Endothelial cell of umbilical vein (primary cell): ENCODE measurements at regions not wholly inside any gene's neighbourhood (a gene's known extent, or its start where the extent isn't known, plus 50 kb on each side); places are given as distances from the start of the nearest gene placed in this dataset.

Experiments used
- BruUV-seq: library from RNA; stranded (reverse); fragments of 400-500 nt; replicated peaks from 2 replicates; lab custom pipeline; 2021; lab: Mats Ljungman, UMichigan
- CTCF ChIA-PET: fragments of 300-600, 350-600 bp; sonication (Branson Sonifier 250); formaldehyde crosslinking; loops from one replicate; lab custom pipeline; 2021; ENCODE audit warnings: antibody characterized with exemption, inconsistent platforms; lab: Charles Lee
- POLR2A ChIA-PET: fragments of 300-600, 350-600 bp; sonication (Branson Sonifier 250); formaldehyde crosslinking; loops from one replicate; lab custom pipeline; 2021; ENCODE audit warnings: antibody characterized with exemption, inconsistent platforms; lab: Charles Lee
- DNase-seq: peaks from one replicate; pipeline ENCODE4 v3.0.0-alpha.2; 2011; ENCODE audit warnings: low read depth, low spot score
- FAIRE-seq: peaks from 2 replicates; lab custom pipeline; 2011; peaks lifted over from hg19 to GRCh38; lab: Jason Lieb, UNC
- H2AFZ ChIP-seq: 2 replicates; pipeline ENCODE4 v1.6.0; 2012; ENCODE audit warnings: low read depth, low read length, control low read depth, inconsistent platforms
- H3K27ac ChIP-seq: 2 replicates; pipeline ENCODE4 v1.5.1; 2011; ENCODE audit warnings: low read depth, mild to moderate bottlenecking, control low read depth, low read length, moderate library complexity; ENCODE audit not compliant: insufficient read depth
- H3K27me3 ChIP-seq, 2 experiments: 2 replicates each; pipeline versions ENCODE4 v1.6.0 to v1.6.1; 2011; ENCODE audit warnings: low read length in 2 of 2, mixed read lengths in 1 of 2; ENCODE audit not compliant: control insufficient read depth in 2 of 2, insufficient read depth in 2 of 2
- H3K36me3 ChIP-seq, 2 experiments: 2 replicates in 1 of 2; 3 replicates in 1 of 2; pipeline ENCODE4 v1.5.1; 2011; ENCODE audit warnings: low read length in 2 of 2, mild to moderate bottlenecking in 1 of 2, moderate library complexity in 1 of 2; ENCODE audit not compliant: control insufficient read depth in 2 of 2, insufficient read depth in 2 of 2; ENCODE audit errors: extremely low read depth in 1 of 2
- H3K4me1 ChIP-seq: 3 replicates; pipeline ENCODE4 v1.5.1; 2011; ENCODE audit warnings: mild to moderate bottlenecking, low read length; ENCODE audit not compliant: control insufficient read depth, insufficient read depth; ENCODE audit errors: extremely low read depth
- H3K4me2 ChIP-seq: 2 replicates; pipeline ENCODE4 v1.6.1; 2011; ENCODE audit warnings: low read length, control low read depth, mixed read lengths; ENCODE audit not compliant: insufficient read depth
- H3K4me3 ChIP-seq, 3 experiments: fragments of 200-600 bp in 1 of 3; sonication (generic), shearing (Covaris generic) in 1 of 3; replicated peaks in 1 of 3; 2 replicates each; pipeline ENCODE4 v1.5.1; 2011 to 2016; ENCODE audit warnings: control low read depth in 3 of 3, low read length in 3 of 3, mild to moderate bottlenecking in 2 of 3, inconsistent platforms in 1 of 3, low read depth in 1 of 3, moderate library complexity in 1 of 3; ENCODE audit not compliant: insufficient read depth in 1 of 3
- H3K79me2 ChIP-seq: 2 replicates; pipeline ENCODE4 v1.6.0; 2012; ENCODE audit warnings: low read length, inconsistent platforms; ENCODE audit not compliant: control insufficient read depth, insufficient read depth
- H3K9ac ChIP-seq: replicated peaks from 2 replicates; pipeline ENCODE3; 2011; ENCODE audit warnings: low read length, control low read depth; ENCODE audit not compliant: insufficient read depth; ENCODE audit errors: extremely low read depth
- H3K9me1 ChIP-seq: replicated peaks from 3 replicates; pipeline ENCODE4 v1.6.0; 2011; ENCODE audit warnings: mild to moderate bottlenecking, low read length; ENCODE audit not compliant: control insufficient read depth, insufficient read depth; ENCODE audit errors: extremely low read depth
- H3K9me3 ChIP-seq: replicated peaks from 2 replicates; pipeline ENCODE4 v1.5.1; 2012; ENCODE audit warnings: low read length, inconsistent platforms; ENCODE audit not compliant: control insufficient read depth, insufficient read depth
- H4K20me1 ChIP-seq: replicated peaks from 2 replicates; pipeline ENCODE3; 2011; ENCODE audit warnings: mild to moderate bottlenecking, low read length; ENCODE audit not compliant: control insufficient read depth, insufficient read depth; ENCODE audit errors: extremely low read depth
- EZH2 ChIP-seq: IDR thresholded peaks from 2 replicates; pipeline ENCODE4 v1.6.1; 2012; ENCODE audit warnings: borderline replicate concordance, low read depth, mild to moderate bottlenecking, moderate library complexity, low read length, inconsistent platforms; ENCODE audit not compliant: severe bottlenecking
- FOS ChIP-seq: IDR thresholded peaks from 2 replicates; pipeline ENCODE4 v1.6.1; 2011; ENCODE audit warnings: mild to moderate bottlenecking, low read length, moderate library complexity, borderline replicate concordance; ENCODE audit not compliant: insufficient read depth
- GATA2 ChIP-seq: IDR thresholded peaks from 2 replicates; pipeline ENCODE4 v1.7.0; 2011; ENCODE audit warnings: low read depth, mild to moderate bottlenecking, moderate library complexity, mixed read lengths, low read length; ENCODE audit not compliant: insufficient read length, insufficient read depth
- JUN ChIP-seq: IDR thresholded peaks from 2 replicates; pipeline ENCODE4 v1.6.1; 2011; ENCODE audit warnings: borderline replicate concordance, low read depth; ENCODE audit not compliant: insufficient read length, insufficient read depth
- MYC ChIP-seq: IDR thresholded peaks from one replicate; pipeline ENCODE4 v1.6.1; 2011; ENCODE audit warnings: mild to moderate bottlenecking, low read depth, low read length
- POLR2A ChIP-seq: IDR thresholded peaks from 2 replicates; pipeline ENCODE4 v1.6.1; 2012; ENCODE audit warnings: low read depth, mild to moderate bottlenecking, control low read depth, low read length
- POLR2AphosphoS5 ChIP-seq: IDR thresholded peaks from 2 replicates; pipeline ENCODE4 v1.6.1; 2012; ENCODE audit warnings: low read depth, mild to moderate bottlenecking, control low read depth, low read length, moderate library complexity; ENCODE audit not compliant: insufficient read depth
- dilution Hi-C: fragments of 300-500 bp; cut with MboI; formaldehyde crosslinking; loops from one replicate; pipeline ENCODE4 v1.15.0; 2019; ENCODE audit warnings: low sequenced_read_pairs; ENCODE audit not compliant: extremely low pct_ligation_motif_present
- intact Hi-C: fragments of 100-400 bp; cut with micrococcal nuclease; formaldehyde crosslinking; loops from one replicate; pipeline ENCODE4 v1.10.0; 2022
- TF ChIP-seq, protein P1 (sequence below), 2 donors: IDR thresholded peaks; 1 replicate in 1 of 2; 2 replicates in 1 of 2; pipeline ENCODE4 v1.5.1; 2011; ENCODE audit warnings: low read length in 2 of 2, mild to moderate bottlenecking in 2 of 2, moderate library complexity in 2 of 2, control low read depth in 1 of 2, inconsistent platforms in 1 of 2, low read depth in 1 of 2; ENCODE audit not compliant: insufficient read depth in 1 of 2; ENCODE audit errors: extremely low read depth in 1 of 2
- TF ChIP-seq, protein P2 (sequence below): IDR thresholded peaks from 2 replicates; pipeline ENCODE4 v1.6.1; 2011; ENCODE audit not compliant: insufficient read depth, insufficient read length

DNA sequence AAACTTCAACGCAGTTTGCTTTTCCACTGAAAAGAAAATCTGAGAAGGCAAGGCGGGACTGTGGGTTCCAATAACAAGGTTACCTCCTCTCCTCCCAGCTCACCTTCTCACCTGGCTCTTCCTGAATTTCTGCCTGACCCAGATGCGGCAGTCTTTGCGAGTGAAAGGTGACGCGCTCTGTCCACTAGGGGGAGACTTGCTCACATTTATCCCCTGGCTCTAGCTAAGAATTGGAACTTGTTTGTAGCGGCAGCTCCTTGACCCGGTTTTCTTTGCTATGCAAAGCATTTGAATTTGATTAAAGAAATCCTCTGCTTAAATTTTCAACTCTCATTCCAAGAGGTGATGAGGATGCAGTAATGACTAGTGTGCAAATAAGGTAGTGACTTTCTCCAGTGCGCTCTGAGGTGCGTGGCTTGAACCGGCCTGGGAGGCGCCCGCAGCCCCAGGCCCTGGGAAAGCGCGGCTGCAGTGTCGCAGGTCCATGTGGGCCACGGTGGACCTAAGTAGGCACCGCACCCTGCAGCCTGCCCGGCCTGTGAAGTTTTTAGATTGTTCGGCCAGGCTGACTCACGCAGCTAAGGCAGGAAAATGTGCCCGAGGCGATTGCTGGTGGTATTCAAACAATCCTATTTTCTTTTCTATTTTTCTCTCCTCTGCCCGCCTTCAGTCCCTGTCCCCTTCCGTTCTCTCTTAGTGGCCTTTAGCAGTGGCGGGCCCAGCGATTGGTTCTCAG, 336.9 kb upstream of the NPSR1 start:
- Histone ChIP-seq H3K4me2 (peak overlapping the region; percentile 68), H3K79me2 (no peaks in the 10 kb centered on the region), H3K9me1 (no peaks in the 10 kb centered on the region), H3K27me3 (no peaks in the 10 kb centered on the region), H2AFZ (peak overlapping the region; percentile 59), H4K20me1 (no peaks in the 10 kb centered on the region), H3K9me3 (no peaks in the 10 kb centered on the region), H3K27ac (no peak overlapping the region), H3K4me3 (peak overlapping the region in 2 of 3 experiments; percentile 2), H3K36me3 (no peaks in the 10 kb centered on the region), H3K4me1 (peaks cover 3% of the 10 kb centered on the region), H3K9ac (no peak overlapping the region)
- peak; percentile 79 for DNase-seq
- peak; percentile 80 for FAIRE-seq
- dilution Hi-C loops (no loop called here), intact Hi-C loops (loop anchor here (1.0 to 2.0 kb wide), 5 partner anchors 44 to 428 kb away; no protein-coding TSS in a partner anchor)
- TF ChIP-seq EZH2 (no peak), JUN (no peak)
- TF ChIP-seq, protein P1, sequence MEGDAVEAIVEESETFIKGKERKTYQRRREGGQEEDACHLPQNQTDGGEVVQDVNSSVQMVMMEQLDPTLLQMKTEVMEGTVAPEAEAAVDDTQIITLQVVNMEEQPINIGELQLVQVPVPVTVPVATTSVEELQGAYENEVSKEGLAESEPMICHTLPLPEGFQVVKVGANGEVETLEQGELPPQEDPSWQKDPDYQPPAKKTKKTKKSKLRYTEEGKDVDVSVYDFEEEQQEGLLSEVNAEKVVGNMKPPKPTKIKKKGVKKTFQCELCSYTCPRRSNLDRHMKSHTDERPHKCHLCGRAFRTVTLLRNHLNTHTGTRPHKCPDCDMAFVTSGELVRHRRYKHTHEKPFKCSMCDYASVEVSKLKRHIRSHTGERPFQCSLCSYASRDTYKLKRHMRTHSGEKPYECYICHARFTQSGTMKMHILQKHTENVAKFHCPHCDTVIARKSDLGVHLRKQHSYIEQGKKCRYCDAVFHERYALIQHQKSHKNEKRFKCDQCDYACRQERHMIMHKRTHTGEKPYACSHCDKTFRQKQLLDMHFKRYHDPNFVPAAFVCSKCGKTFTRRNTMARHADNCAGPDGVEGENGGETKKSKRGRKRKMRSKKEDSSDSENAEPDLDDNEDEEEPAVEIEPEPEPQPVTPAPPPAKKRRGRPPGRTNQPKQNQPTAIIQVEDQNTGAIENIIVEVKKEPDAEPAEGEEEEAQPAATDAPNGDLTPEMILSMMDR (IDR thresholded peaks at IDR 0.05; ENCODE audit: extremely low read depth in 1 of 2, insufficient read depth in 1 of 2, low read depth in 1 of 2, low read length in 2 of 2): peak; percentile 86 to 87
- ChIA-PET CTCF (interaction anchor here (0.6 to 4.6 kb wide), 68 partner anchors 9 to 1199 kb away, joined by 3 to 222 read pairs (median 4); partner anchors contain the start of gene DPY19L1), POLR2A (no interaction called here)
- no TSS peak for BruUV-seq

DNA sequence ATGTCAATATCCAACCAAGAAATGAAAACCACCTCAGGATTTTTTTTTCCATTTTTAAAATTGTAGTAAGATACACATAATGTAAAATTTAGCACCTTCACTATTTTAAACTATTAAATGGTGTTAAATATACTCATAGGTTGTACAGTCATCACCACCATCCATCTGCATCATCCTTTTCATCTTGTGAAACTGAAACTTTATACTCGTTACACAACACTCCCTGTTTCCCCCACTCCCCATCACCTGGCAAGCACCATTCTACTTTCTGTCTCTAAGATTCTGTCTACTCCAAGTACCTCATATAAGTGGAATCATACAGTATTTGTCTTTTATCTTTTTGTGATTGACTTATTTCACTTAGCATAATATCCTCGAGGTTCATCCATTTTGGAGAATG, 335.2 kb upstream of the NPSR1 start:
- no peak for DNase-seq
- CTCF ChIA-PET: interaction anchor here (1.0 kb wide), 1 partner anchor 274 kb away, joined by 6 read pairs; no protein-coding TSS in a partner anchor

More for the DNA sequence above, 335.2 kb upstream of the NPSR1 start:
- no peak for TF ChIP-seq JUN
- TF ChIP-seq MYC: no peak
- no peak for TF ChIP-seq GATA2
- TF ChIP-seq, protein P2, sequence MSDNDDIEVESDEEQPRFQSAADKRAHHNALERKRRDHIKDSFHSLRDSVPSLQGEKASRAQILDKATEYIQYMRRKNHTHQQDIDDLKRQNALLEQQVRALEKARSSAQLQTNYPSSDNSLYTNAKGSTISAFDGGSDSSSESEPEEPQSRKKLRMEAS: no peak
- TF ChIP-seq FOS: no peak
- no peak for TF ChIP-seq EZH2
- TF ChIP-seq, protein P1 (IDR thresholded peaks at IDR 0.05; ENCODE audit: extremely low read depth in 1 of 2, insufficient read depth in 1 of 2, low read depth in 1 of 2, low read length in 2 of 2): no peak
- no peak for TF ChIP-seq POLR2A
- no peak for TF ChIP-seq POLR2AphosphoS5
- intact Hi-C loops (no loop called here), dilution Hi-C loops (no loop called here)
- Histone ChIP-seq H4K20me1 (no peaks in the 10 kb centered on the region), H3K27ac (no peak overlapping the region), H3K27me3 (no peaks in the 10 kb centered on the region), H3K36me3 (no peaks in the 10 kb centered on the region), H2AFZ (no peak overlapping the region), H3K4me3 (no peak overlapping the region), H3K4me2 (no peak overlapping the region), H3K79me2 (no peaks in the 10 kb centered on the region), H3K9ac (no peak overlapping the region), H3K4me1 (peaks cover 3% of the 10 kb centered on the region), H3K9me3 (no peaks in the 10 kb centered on the region), H3K9me1 (no peaks in the 10 kb centered on the region)
- no TSS peak for BruUV-seq
- POLR2A ChIA-PET: no interaction called here
- no peak for FAIRE-seq
